GM12874 (cell line): ENCODE measurements at regions not wholly inside any gene's neighbourhood (a gene's known extent, or its start where the extent isn't known, plus 50 kb on each side); places are given as distances from the start of the nearest gene placed in this dataset.

Experiments used
- TF ChIP-seq, protein P1 (sequence below): IDR thresholded peaks from 2 replicates; pipeline ENCODE4 v1.5.1; 2011; ENCODE audit warnings: low read depth, mild to moderate bottlenecking, control low read depth, low read length, moderate library complexity; ENCODE audit not compliant: insufficient read depth

DNA sequence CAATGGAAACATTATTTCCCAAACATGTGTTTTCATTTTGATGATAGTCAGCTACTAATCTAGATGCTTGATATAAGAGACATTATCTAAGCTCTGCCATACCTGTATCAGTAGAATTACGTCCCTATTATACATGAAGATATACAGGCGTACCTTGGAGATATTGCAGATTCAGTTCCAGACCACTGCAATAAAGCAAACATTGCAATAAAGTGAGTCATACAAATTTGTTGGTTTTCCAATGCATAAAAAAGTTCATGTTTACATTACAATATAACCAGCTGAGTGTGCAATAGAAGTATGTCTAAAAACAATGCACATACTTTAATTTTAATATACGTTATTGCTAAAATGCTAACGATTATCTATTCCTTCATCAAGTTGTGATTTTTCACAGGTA lies 236.0 kb upstream of the ZNF717 start:
- TF ChIP-seq, protein P1, sequence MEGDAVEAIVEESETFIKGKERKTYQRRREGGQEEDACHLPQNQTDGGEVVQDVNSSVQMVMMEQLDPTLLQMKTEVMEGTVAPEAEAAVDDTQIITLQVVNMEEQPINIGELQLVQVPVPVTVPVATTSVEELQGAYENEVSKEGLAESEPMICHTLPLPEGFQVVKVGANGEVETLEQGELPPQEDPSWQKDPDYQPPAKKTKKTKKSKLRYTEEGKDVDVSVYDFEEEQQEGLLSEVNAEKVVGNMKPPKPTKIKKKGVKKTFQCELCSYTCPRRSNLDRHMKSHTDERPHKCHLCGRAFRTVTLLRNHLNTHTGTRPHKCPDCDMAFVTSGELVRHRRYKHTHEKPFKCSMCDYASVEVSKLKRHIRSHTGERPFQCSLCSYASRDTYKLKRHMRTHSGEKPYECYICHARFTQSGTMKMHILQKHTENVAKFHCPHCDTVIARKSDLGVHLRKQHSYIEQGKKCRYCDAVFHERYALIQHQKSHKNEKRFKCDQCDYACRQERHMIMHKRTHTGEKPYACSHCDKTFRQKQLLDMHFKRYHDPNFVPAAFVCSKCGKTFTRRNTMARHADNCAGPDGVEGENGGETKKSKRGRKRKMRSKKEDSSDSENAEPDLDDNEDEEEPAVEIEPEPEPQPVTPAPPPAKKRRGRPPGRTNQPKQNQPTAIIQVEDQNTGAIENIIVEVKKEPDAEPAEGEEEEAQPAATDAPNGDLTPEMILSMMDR: no peak

DNA sequence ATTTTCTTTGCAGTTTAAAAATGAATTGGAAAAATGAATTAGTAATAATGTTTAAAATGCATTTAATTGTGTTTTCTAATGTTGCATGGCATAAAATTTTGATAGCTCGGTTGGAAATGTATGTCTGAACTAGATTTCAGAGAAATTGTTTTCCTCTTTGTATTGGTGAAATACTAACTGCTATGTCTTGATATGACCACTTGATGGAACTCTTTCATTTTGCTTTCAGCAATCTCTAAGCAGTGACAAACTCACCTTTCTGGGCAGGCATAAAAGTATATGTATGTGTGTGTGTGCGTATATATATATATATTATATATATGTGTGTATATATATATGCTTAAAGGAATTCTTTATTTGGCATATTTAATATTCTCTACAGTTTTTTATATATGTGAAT lies 239.3 kb upstream of the ZNF717 start:
- TF ChIP-seq, protein P1: no peak

DNA sequence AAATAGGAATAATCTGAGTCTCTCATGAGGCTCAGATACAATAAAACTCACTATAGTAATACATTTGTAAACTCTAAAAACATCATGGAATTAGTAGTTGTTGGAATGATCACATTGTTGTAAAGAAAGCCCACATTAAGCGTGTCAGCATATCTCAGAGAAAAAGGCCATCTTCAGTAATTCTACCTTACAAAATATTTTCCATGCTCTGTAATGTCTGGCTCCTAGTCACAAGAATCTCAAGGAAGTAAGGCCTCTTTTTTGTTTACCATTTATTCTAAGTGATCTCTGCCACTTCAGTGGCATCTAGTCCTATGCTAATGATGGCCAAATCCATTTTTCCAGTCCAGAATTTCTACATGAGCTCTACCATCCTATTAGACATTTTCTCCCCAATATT lies 240.2 kb upstream of the ZNF717 start:
- TF ChIP-seq, protein P1: no peak

DNA sequence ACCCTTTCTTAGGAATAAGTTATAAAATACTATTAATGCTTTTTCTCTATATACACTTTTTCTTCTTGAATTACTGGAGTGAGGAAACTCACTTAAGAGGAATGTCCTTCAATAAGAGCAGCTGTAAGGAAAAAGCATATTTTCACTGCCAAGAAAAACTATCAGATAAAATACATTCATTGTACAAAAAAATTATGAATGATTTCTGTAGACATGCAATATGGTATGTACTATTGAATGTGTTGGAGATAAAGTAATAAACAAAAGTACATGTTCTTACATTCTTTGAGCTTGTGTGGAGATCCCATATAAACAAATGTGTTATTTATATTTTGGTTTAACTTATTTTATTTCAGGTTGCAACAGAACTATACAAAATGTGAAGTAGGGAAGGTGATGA lies 241.0 kb upstream of the ZNF717 start:
- TF ChIP-seq, protein P1: no peak

DNA sequence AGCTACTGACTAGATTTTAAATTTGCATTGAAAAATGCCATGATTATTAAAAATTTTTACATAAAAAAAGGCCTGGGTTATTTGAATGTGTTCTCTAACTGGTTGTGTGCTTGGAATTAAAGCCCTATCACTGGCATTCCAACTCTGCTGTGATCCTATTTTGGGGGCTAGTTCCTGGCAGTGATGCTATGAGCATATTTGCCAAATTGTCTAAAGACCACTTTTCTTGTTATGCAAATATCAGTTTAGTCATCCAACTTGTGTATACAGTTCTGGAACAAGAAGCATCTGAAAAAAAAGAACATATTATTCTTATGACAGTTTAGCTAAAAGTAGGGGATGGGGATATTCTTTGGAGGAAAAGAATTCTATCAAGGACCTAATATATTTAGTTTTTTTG lies 243.4 kb upstream of the ZNF717 start:
- TF ChIP-seq, protein P1: no peak

DNA sequence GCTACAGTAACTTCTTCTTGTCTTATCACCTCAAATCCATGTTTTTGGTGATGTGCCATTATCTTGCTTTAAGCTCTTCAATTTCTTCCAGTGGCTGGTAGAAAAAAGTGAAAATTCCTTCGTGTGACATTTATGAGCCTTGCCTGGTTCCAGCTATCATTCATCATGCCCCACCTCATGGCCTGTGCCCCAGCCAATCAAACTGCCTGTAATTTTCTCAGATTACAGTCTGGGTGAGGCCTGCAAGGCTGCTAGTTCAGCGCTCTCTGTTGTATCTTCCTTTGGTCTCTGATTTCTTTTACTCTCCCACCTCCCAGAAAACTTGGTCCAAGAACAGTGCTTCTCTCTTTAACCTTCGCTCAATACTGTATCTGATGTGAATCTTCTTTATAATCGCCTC lies 249.3 kb upstream of the ZNF717 start:
- TF ChIP-seq, protein P1: no peak

DNA sequence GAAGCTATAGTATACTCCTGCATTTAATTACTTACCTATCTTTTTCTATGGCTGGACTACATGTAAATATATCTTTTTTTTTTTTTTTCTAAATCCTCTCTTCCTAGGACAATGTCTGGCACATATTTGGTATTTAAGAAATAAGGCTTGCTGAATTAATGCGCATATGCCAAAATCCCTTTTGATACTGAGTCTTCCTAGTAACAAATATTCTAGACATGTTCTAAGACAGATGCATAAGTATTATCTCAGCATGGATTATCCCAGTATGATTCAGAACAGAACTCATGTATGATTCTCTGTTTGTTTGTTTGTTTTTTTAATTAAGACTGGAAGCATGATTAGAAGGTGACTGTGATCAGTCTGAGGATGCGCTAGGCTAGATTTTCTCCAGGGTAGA lies 249.8 kb upstream of the ZNF717 start:
- TF ChIP-seq, protein P1: no peak

DNA sequence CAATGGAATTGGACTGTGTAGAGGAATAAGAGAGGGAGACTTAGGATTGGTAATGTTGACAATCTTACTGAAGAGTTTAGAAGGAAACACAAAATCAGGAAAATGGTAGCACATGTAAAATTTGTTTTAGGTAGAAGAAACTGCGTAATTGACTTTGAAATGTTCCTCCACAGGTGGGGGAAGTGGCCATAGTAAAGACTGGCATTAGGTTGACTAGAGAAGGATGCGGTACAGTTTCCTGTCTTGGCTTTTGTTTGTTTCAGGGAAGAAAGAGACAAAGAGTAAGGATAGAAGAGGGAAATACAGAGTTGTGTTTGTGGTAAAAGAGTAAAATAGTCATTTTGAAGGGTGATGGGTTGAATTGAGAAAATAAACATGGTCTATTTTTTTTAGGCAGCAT lies 253.6 kb upstream of the ZNF717 start:
- TF ChIP-seq, protein P1: no peak
